NCI-H2227 (cell line): ENCODE measurements at regions not wholly inside any gene's neighbourhood (a gene's known extent, or its start where the extent isn't known, plus 50 kb on each side); places are given as distances from the start of the nearest gene placed in this dataset.
"Not testable (repeated sequence)": the region's sequence is repeated elsewhere in the genome, so short reads cannot be mapped to it uniquely, and the experiment has no call there.

Experiments
- DNase-seq: peaks from one replicate; lab custom pipeline; 2025; ENCODE audit not compliant: unreplicated experiment; lab: John Stamatoyannopoulos, UW

GRCh38 chr5:119879446-119879845, 250.1 kb downstream of the FAM170A start:
- DNase-seq = no peak

GRCh38 chr5:119895066-119895465, 265.7 kb downstream of the FAM170A start:
- DNase-seq = no peak

- DNase-seq = no peak
Measured at GRCh38 chr5:119896826-119897536, 267.6 kb downstream of the FAM170A start.

- no peak for DNase-seq
Measured at GRCh38 chr5:119897537-119898370, 268.4 kb downstream of the FAM170A start.

- DNase-seq = no peak
Measured at GRCh38 chr5:119899981-119900380, 270.6 kb downstream of the FAM170A start.

GRCh38 chr5:119902593-119902992, 273.2 kb downstream of the FAM170A start:
- no peak for DNase-seq

- no peak for DNase-seq
Measured at GRCh38 chr5:119913425-119913824, 284.1 kb downstream of the FAM170A start.

- no peak for DNase-seq
Measured at GRCh38 chr5:119919279-119919678, 289.9 kb downstream of the FAM170A start.

GRCh38 chr5:119926301-119926700, 296.9 kb downstream of the FAM170A start:
- no peak for DNase-seq

GRCh38 chr5:119928974-119929373, 299.6 kb downstream of the FAM170A start:
- DNase-seq = no peak

GRCh38 chr5:119930490-119930889, 301.1 kb downstream of the FAM170A start:
- DNase-seq = no peak

GRCh38 chr5:119943148-119943547, 313.8 kb downstream of the FAM170A start:
- DNase-seq = no peak

- no peak for DNase-seq
Measured at GRCh38 chr5:119945691-119946090, 316.3 kb downstream of the FAM170A start.

- no peak for DNase-seq
Measured at GRCh38 chr5:119948162-119948561, 318.8 kb downstream of the FAM170A start.

GRCh38 chr5:119949426-119949999, 320.2 kb downstream of the FAM170A start:
- no peak for DNase-seq

GRCh38 chr5:119951330-119951934, 322.1 kb downstream of the FAM170A start:
- DNase-seq = no peak

GRCh38 chr5:119953474-119953873, 324.1 kb downstream of the FAM170A start:
- no peak for DNase-seq

- DNase-seq = no peak
Measured at GRCh38 chr5:119954106-119954505, 324.7 kb downstream of the FAM170A start.

- DNase-seq = no peak
Measured at GRCh38 chr5:119961993-119962392, 332.6 kb downstream of the FAM170A start.

- no peak for DNase-seq
Measured at GRCh38 chr5:119966028-119966427, 336.7 kb downstream of the FAM170A start.

GRCh38 chr5:119968690-119969089, 339.3 kb downstream of the FAM170A start:
- no peak for DNase-seq

- DNase-seq = not testable (repeated sequence)
Measured at GRCh38 chr5:119987077-119987476, 357.7 kb downstream of the FAM170A start.
